ENCODE measurements at regions not wholly inside any gene's neighbourhood (a gene's known extent, or its start where the extent isn't known, plus 50 kb on each side); places are given as distances from the start of the nearest gene placed in this dataset.

DNA sequence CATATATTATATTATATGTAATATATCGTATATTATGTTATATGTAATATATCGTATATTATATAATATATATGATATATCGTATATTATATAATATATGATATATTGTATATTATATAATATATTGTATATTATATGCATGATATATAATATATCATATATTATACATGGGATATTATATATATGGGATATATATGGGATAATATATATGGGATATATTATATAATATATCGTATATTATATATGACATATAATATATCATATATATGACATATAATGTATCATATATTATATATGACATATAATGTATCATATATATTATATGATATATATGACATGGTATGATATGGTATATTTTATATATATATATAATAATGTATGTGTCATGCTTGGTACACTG is 79.5 kb upstream of the CALM2 start:
- H3K9me3 ChIP-seq (replicated peaks; ENCODE audit: control insufficient read depth, insufficient read depth, low read depth, low read length): no peaks in the 10 kb centered on the region
- no peaks in the 10 kb centered on the region for H4K20me1 ChIP-seq (replicated peaks; ENCODE audit: control insufficient read depth, insufficient read depth, low read length)
- no peak overlapping the region for H2AFZ ChIP-seq (ENCODE audit: low read depth, low read length)
- H3K4me3 ChIP-seq: no peak overlapping the region
- H3K27me3 ChIP-seq (ENCODE audit: control insufficient read depth in 2 of 2, insufficient read depth in 2 of 2, low read length in 2 of 2): no peaks in the 10 kb centered on the region
- H3K4me1 ChIP-seq (replicated peaks in 1 of 2; ENCODE audit: control insufficient read depth in 2 of 2, insufficient read depth in 2 of 2, low read length in 2 of 2): peaks cover 6 to 7% of the 10 kb centered on the region in 2 experiments
- no TSS peak for BruUV-seq (replicated peaks)
- CTCF ChIA-PET (ENCODE audit: low intra/inter-chr PET ratio): no interaction called here
- FAIRE-seq: no peak
- in situ Hi-C loops (cut with MboI): no loop called here
- no peaks in the 10 kb centered on the region for H3K9me1 ChIP-seq (ENCODE audit: control insufficient read depth, insufficient read depth, low read length)
- TF ChIP-seq HDAC2 (IDR thresholded peaks at IDR 0.05) (no peak), CREBBP (IDR thresholded peaks at IDR 0.05; ENCODE audit: low read depth, low read length) (no peak), ILK (tag; IDR thresholded peaks at IDR 0.05; ENCODE audit: borderline replicate concordance, low read depth) (no peak), NCOA2 (IDR thresholded peaks at IDR 0.05; ENCODE audit: partially characterized antibody in 2 of 2) (peak in 1 of 2 experiments; percentile 97), NRF1 (conservative IDR thresholded peaks at IDR 0.05 in 1 of 2, IDR thresholded peaks at IDR 0.05 in 1 of 2) (no peak), HDAC8 (tag; IDR thresholded peaks at IDR 0.05) (no peak), ZNF445 (CRISPR knock-in tag; IDR thresholded peaks at IDR 0.05; ENCODE audit: low read depth) (no peak)
- TF ChIP-seq, protein P1, sequence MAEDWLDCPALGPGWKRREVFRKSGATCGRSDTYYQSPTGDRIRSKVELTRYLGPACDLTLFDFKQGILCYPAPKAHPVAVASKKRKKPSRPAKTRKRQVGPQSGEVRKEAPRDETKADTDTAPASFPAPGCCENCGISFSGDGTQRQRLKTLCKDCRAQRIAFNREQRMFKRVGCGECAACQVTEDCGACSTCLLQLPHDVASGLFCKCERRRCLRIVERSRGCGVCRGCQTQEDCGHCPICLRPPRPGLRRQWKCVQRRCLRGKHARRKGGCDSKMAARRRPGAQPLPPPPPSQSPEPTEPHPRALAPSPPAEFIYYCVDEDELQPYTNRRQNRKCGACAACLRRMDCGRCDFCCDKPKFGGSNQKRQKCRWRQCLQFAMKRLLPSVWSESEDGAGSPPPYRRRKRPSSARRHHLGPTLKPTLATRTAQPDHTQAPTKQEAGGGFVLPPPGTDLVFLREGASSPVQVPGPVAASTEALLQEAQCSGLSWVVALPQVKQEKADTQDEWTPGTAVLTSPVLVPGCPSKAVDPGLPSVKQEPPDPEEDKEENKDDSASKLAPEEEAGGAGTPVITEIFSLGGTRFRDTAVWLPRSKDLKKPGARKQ (CRISPR knock-in tag; IDR thresholded peaks at IDR 0.05): no peak
- H3K36me3 ChIP-seq (ENCODE audit: control insufficient read depth, insufficient read depth, low read length): no peaks in the 10 kb centered on the region
- intact Hi-C loops (cut with micrococcal nuclease): no loop called here
- no peaks in the 10 kb centered on the region for H3K79me2 ChIP-seq (ENCODE audit: control insufficient read depth, insufficient read depth, low read length)
- no peak overlapping the region for H3K27ac ChIP-seq (ENCODE audit: extremely low read depth, low read depth, low read length)
- H3K4me2 ChIP-seq (ENCODE audit: insufficient read depth, low read length): no peak overlapping the region
- H3K9ac ChIP-seq (ENCODE audit: insufficient read depth in 1 of 2, low read depth in 2 of 2, low read length in 2 of 2): no peak overlapping the region
- POLR2A ChIA-PET: no interaction called here
- 56% methylated on average over 3 of the region's 4 CpGs for WGBS (ENCODE audit: insufficient coverage, low coverage, missing lambda C conversion rate)
- DNase-seq (ENCODE audit: extremely low read depth in 1 of 4, low spot score in 3 of 4): no peak
- ATAC-seq: no peak

All from K562 (cell line).